ENCODE measurements at regions not wholly inside any gene's neighbourhood (a gene's known extent, or its start where the extent isn't known, plus 50 kb on each side); places are given as distances from the start of the nearest gene placed in this dataset.

- Histone ChIP-seq H3F3A (ENCODE audit: control insufficient read depth, insufficient read depth) (no peaks in the 10 kb centered on the region), H3K27ac (ENCODE audit: low read depth, low read length) (no peak overlapping the region), H3K4me3 (ENCODE audit: low read length) (no peak overlapping the region), H3K79me2 (ENCODE audit: control insufficient read depth, low read length) (no peaks in the 10 kb centered on the region), H3K4me2 (ENCODE audit: low read length) (no peak overlapping the region), H4K20me1 (ENCODE audit: control insufficient read depth, insufficient read depth, low read depth, low read length) (no peaks in the 10 kb centered on the region), H3K9me3 (ENCODE audit: control insufficient read depth, insufficient read depth, low read length) (no peaks in the 10 kb centered on the region), H3K4me1 (ENCODE audit: control insufficient read depth, low read length) (no peaks in the 10 kb centered on the region), H3K27me3 (ENCODE audit: control insufficient read depth, low read length) (no peaks in the 10 kb centered on the region), H3K36me3 (ENCODE audit: control insufficient read depth, low read length) (no peaks in the 10 kb centered on the region), H3K9me2 (replicated peaks; ENCODE audit: control insufficient read depth, low read length) (no peaks in the 10 kb centered on the region)
- no peak for TF ChIP-seq EZH2phosphoT487 (IDR thresholded peaks at IDR 0.05; ENCODE audit: borderline replicate concordance, low read length)
Measured at GRCh38 chr10:29081951-29082685, 206.8 kb upstream of the LYZL1 start.

GRCh38 chr10:29083096-29083495 lies 205.8 kb upstream of the LYZL1 start:
- Histone ChIP-seq H3K9me2 (replicated peaks; ENCODE audit: control insufficient read depth, low read length) (no peaks in the 10 kb centered on the region), H3K9me3 (ENCODE audit: control insufficient read depth, insufficient read depth, low read length) (no peaks in the 10 kb centered on the region), H3K4me3 (ENCODE audit: low read length) (no peak overlapping the region), H3K27ac (ENCODE audit: low read depth, low read length) (no peak overlapping the region), H3K4me2 (ENCODE audit: low read length) (no peak overlapping the region), H3F3A (ENCODE audit: control insufficient read depth, insufficient read depth) (no peaks in the 10 kb centered on the region), H4K20me1 (ENCODE audit: control insufficient read depth, insufficient read depth, low read depth, low read length) (no peaks in the 10 kb centered on the region), H3K4me1 (ENCODE audit: control insufficient read depth, low read length) (no peaks in the 10 kb centered on the region), H3K36me3 (ENCODE audit: control insufficient read depth, low read length) (no peaks in the 10 kb centered on the region), H3K79me2 (ENCODE audit: control insufficient read depth, low read length) (no peaks in the 10 kb centered on the region), H3K27me3 (ENCODE audit: control insufficient read depth, low read length) (no peaks in the 10 kb centered on the region)
- TF ChIP-seq CTCF (IDR thresholded peaks at IDR 0.05; ENCODE audit: low read depth, low read length, poor library complexity, severe bottlenecking) (no peak), EZH2phosphoT487 (IDR thresholded peaks at IDR 0.05; ENCODE audit: borderline replicate concordance, low read length) (no peak)

- TF ChIP-seq CTCF (IDR thresholded peaks at IDR 0.05; ENCODE audit: low read depth, low read length, poor library complexity, severe bottlenecking) (no peak), EZH2phosphoT487 (IDR thresholded peaks at IDR 0.05; ENCODE audit: borderline replicate concordance, low read length) (no peak)
- no peaks in the 10 kb centered on the region for H3K9me3 ChIP-seq (ENCODE audit: control insufficient read depth, insufficient read depth, low read length)
- no peaks in the 10 kb centered on the region for H3K27me3 ChIP-seq (ENCODE audit: control insufficient read depth, low read length)
- H3K4me2 ChIP-seq (ENCODE audit: low read length) = no peak overlapping the region
- H3K4me3 ChIP-seq (ENCODE audit: low read length) = no peak overlapping the region
- H4K20me1 ChIP-seq (ENCODE audit: control insufficient read depth, insufficient read depth, low read depth, low read length) = no peaks in the 10 kb centered on the region
- no peaks in the 10 kb centered on the region for H3K79me2 ChIP-seq (ENCODE audit: control insufficient read depth, low read length)
- H3F3A ChIP-seq (ENCODE audit: control insufficient read depth, insufficient read depth) = no peaks in the 10 kb centered on the region
- no peak overlapping the region for H3K27ac ChIP-seq (ENCODE audit: low read depth, low read length)
- H3K36me3 ChIP-seq (ENCODE audit: control insufficient read depth, low read length) = no peaks in the 10 kb centered on the region
- H3K4me1 ChIP-seq (ENCODE audit: control insufficient read depth, low read length) = no peaks in the 10 kb centered on the region
- H3K9me2 ChIP-seq (replicated peaks; ENCODE audit: control insufficient read depth, low read length) = no peaks in the 10 kb centered on the region
Measured at GRCh38 chr10:29084681-29085307, 204.1 kb upstream of the LYZL1 start.

GRCh38 chr10:29089091-29089490 lies 199.8 kb upstream of the LYZL1 start:
- Histone ChIP-seq H4K20me1 (ENCODE audit: control insufficient read depth, insufficient read depth, low read depth, low read length) (no peaks in the 10 kb centered on the region), H3K4me2 (ENCODE audit: low read length) (no peak overlapping the region), H3K27ac (ENCODE audit: low read depth, low read length) (no peak overlapping the region), H3K27me3 (ENCODE audit: control insufficient read depth, low read length) (no peaks in the 10 kb centered on the region), H3K4me3 (ENCODE audit: low read length) (no peak overlapping the region), H3K4me1 (ENCODE audit: control insufficient read depth, low read length) (no peaks in the 10 kb centered on the region), H3K79me2 (ENCODE audit: control insufficient read depth, low read length) (no peaks in the 10 kb centered on the region), H3K36me3 (ENCODE audit: control insufficient read depth, low read length) (no peaks in the 10 kb centered on the region), H3F3A (ENCODE audit: control insufficient read depth, insufficient read depth) (no peaks in the 10 kb centered on the region), H3K9me3 (ENCODE audit: control insufficient read depth, insufficient read depth, low read length) (no peaks in the 10 kb centered on the region), H3K9me2 (replicated peaks; ENCODE audit: control insufficient read depth, low read length) (no peaks in the 10 kb centered on the region)
- TF ChIP-seq EZH2phosphoT487 (IDR thresholded peaks at IDR 0.05; ENCODE audit: borderline replicate concordance, low read length) (no peak), CTCF (IDR thresholded peaks at IDR 0.05; ENCODE audit: low read depth, low read length, poor library complexity, severe bottlenecking) (no peak)

All from DOHH2 (cell line).